ENCODE measurements at regions not wholly inside any gene's neighbourhood (a gene's known extent, or its start where the extent isn't known, plus 50 kb on each side); places are given as distances from the start of the nearest gene placed in this dataset.
"Not testable (repeated sequence)": the region's sequence is repeated elsewhere in the genome, so short reads cannot be mapped to it uniquely, and the experiment has no call there.

- Histone ChIP-seq H3K4me1 (ENCODE audit: insufficient read depth, low read length, poor library complexity, severe bottlenecking) (peaks cover 5% of the 10 kb centered on the region), H2AFZ (ENCODE audit: low read length) (no peak overlapping the region), H3K36me3 (ENCODE audit: insufficient read depth, low read length) (no peaks in the 10 kb centered on the region), H3K79me2 (ENCODE audit: insufficient read depth, low read depth, low read length) (no peaks in the 10 kb centered on the region), H3K27ac (ENCODE audit: low read depth, low read length, poor library complexity, severe bottlenecking) (no peak overlapping the region), H3K9me3 (ENCODE audit: low read length) (no peaks in the 10 kb centered on the region), H3K4me3 (ENCODE audit: low read depth, low read length, poor library complexity, severe bottlenecking) (no peak overlapping the region), H4K20me1 (ENCODE audit: insufficient read depth, low read length) (no peaks in the 10 kb centered on the region), H3K9me2 (ENCODE audit: insufficient read depth, low read length) (no peaks in the 10 kb centered on the region), H3K4me2 (ENCODE audit: low read length) (no peak overlapping the region)
- TF ChIP-seq EZH2phosphoT487 (IDR thresholded peaks at IDR 0.05; ENCODE audit: borderline replicate concordance, low read depth, low read length), result no peak
- no peak for DNase-seq (ENCODE audit: low spot score)
- ChIA-PET POLR2A (interaction anchor here (0.5 kb wide), 1 partner anchor 457 kb away, joined by 3 read pairs; no protein-coding TSS in a partner anchor), CTCF (ENCODE audit: unreplicated experiment) (no interaction called here)
- no TSS peak for BruUV-seq (replicated peaks)
- intact Hi-C loops (cut with micrococcal nuclease; ENCODE audit: unreplicated experiment), result no loop called here
These were observed 308.0 kb downstream of the CCDC74A start for GRCh38 chr2:131835621-131836091.

DNA sequence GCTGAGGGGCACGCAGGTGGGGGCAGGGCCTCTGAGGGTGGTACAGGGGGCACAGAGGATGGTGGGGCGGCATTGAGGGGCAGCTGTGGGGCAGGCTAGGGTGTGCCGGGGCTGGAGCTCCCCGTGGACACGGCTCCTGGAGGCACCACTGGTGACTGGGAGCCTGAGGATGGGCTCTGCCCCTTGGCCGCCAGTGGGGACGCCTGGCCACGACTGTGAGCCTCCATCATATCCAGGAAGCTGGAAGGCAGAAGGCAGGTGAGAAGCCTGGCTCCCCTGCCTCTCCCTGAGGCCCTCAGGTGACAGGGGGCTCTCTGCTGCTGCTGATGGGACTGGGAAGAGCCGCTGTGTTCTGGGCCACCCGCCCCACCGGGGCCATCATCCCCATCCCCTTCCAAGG, 308.4 kb downstream of the CCDC74A start:
- BruUV-seq (replicated peaks); DNase-seq (ENCODE audit: low spot score); H3K27ac ChIP-seq (ENCODE audit: low read depth, low read length, poor library complexity, severe bottlenecking); H3K9me3 ChIP-seq (ENCODE audit: low read length); H3K79me2 ChIP-seq (ENCODE audit: insufficient read depth, low read depth, low read length); H3K9me2 ChIP-seq (ENCODE audit: insufficient read depth, low read length); H3K4me3 ChIP-seq (ENCODE audit: low read depth, low read length, poor library complexity, severe bottlenecking); CTCF ChIA-PET (ENCODE audit: unreplicated experiment); H3K36me3 ChIP-seq (ENCODE audit: insufficient read depth, low read length); intact Hi-C loops (cut with micrococcal nuclease; ENCODE audit: unreplicated experiment); H4K20me1 ChIP-seq (ENCODE audit: insufficient read depth, low read length); H2AFZ ChIP-seq (ENCODE audit: low read length); H3K4me2 ChIP-seq (ENCODE audit: low read length); H3K4me1 ChIP-seq (ENCODE audit: insufficient read depth, low read length, poor library complexity, severe bottlenecking): not testable (repeated sequence)
- POLR2A ChIA-PET, result interaction anchor here (0.5 kb wide), 1 partner anchor 457 kb away, joined by 3 read pairs; no protein-coding TSS in a partner anchor

GRCh38 chr2:131844044-131844443, 316.4 kb downstream of the CCDC74A start:
- H3K79me2 ChIP-seq (ENCODE audit: insufficient read depth, low read depth, low read length); H3K27ac ChIP-seq (ENCODE audit: low read depth, low read length, poor library complexity, severe bottlenecking); POLR2A ChIA-PET; H3K4me1 ChIP-seq (ENCODE audit: insufficient read depth, low read length, poor library complexity, severe bottlenecking); intact Hi-C loops (cut with micrococcal nuclease; ENCODE audit: unreplicated experiment); H3K9me3 ChIP-seq (ENCODE audit: low read length); H3K9me2 ChIP-seq (ENCODE audit: insufficient read depth, low read length); H3K4me2 ChIP-seq (ENCODE audit: low read length); H3K4me3 ChIP-seq (ENCODE audit: low read depth, low read length, poor library complexity, severe bottlenecking); H4K20me1 ChIP-seq (ENCODE audit: insufficient read depth, low read length); CTCF ChIA-PET (ENCODE audit: unreplicated experiment); BruUV-seq (replicated peaks); DNase-seq (ENCODE audit: low spot score); H3K36me3 ChIP-seq (ENCODE audit: insufficient read depth, low read length); H2AFZ ChIP-seq (ENCODE audit: low read length): not testable (repeated sequence)

GRCh38 chr2:131856202-131856601, 305.6 kb downstream of the ANKRD30BL start:
- H3K9me2 ChIP-seq (ENCODE audit: insufficient read depth, low read length); H2AFZ ChIP-seq (ENCODE audit: low read length); H3K36me3 ChIP-seq (ENCODE audit: insufficient read depth, low read length); H3K4me3 ChIP-seq (ENCODE audit: low read depth, low read length, poor library complexity, severe bottlenecking); intact Hi-C loops (cut with micrococcal nuclease; ENCODE audit: unreplicated experiment); CTCF ChIA-PET (ENCODE audit: unreplicated experiment); H3K4me1 ChIP-seq (ENCODE audit: insufficient read depth, low read length, poor library complexity, severe bottlenecking); BruUV-seq (replicated peaks); DNase-seq (ENCODE audit: low spot score); H3K9me3 ChIP-seq (ENCODE audit: low read length); H3K27ac ChIP-seq (ENCODE audit: low read depth, low read length, poor library complexity, severe bottlenecking); POLR2A ChIA-PET; H3K79me2 ChIP-seq (ENCODE audit: insufficient read depth, low read depth, low read length); H3K4me2 ChIP-seq (ENCODE audit: low read length); H4K20me1 ChIP-seq (ENCODE audit: insufficient read depth, low read length): not testable (repeated sequence)
